Sciatic nerve (tissue), 2 donors: ENCODE measurements at regions not wholly inside any gene's neighbourhood (a gene's known extent, or its start where the extent isn't known, plus 50 kb on each side); places are given as distances from the start of the nearest gene placed in this dataset.

Experiments
- ATAC-seq: fragments of 200-7000 bp; cut with Tn5 transposase; one replicate; pipeline ENCODE4 v1.9.1; 2020; ENCODE audit warnings: mild to moderate bottlenecking, moderate library complexity
- DNase-seq: peaks from one replicate; pipeline ENCODE4 v3.0.0-alpha.2; 2020; ENCODE audit warnings: low spot score
- intact Hi-C: fragments of 100-400 bp; cut with DNase I; formaldehyde crosslinking; loops from one replicate; pipeline ENCODE4 v1.14.2; 2022
- donor health status: DM: no; HTN: no; CAD: no.
- donor health status: DM: no; HTN: no; CAD: no.

GRCh38 chr2:66828876-66829275 is 394.0 kb downstream of the MEIS1 start:
- intact Hi-C loops, result no loop called here
- DNase-seq, result no peak
- no peak for ATAC-seq

- DNase-seq (no peak), ATAC-seq (no peak)
- intact Hi-C loops, result no loop called here
Observed at GRCh38 chr2:66830881-66831280, 396.0 kb downstream of the MEIS1 start.

- ATAC-seq, result no peak
- no peak for DNase-seq
- intact Hi-C loops, result no loop called here
Observed at GRCh38 chr2:66832646-66833435, 397.9 kb downstream of the MEIS1 start.

GRCh38 chr2:66834859-66835258 is 399.9 kb downstream of the MEIS1 start:
- intact Hi-C loops, result no loop called here
- ATAC-seq (no peak), DNase-seq (no peak)

- intact Hi-C loops, result no loop called here
- ATAC-seq (no peak), DNase-seq (no peak)
Observed at GRCh38 chr2:66836851-66837250, 401.9 kb downstream of the MEIS1 start.

GRCh38 chr2:66839551-66840320 is 404.8 kb downstream of the MEIS1 start:
- DNase-seq, result no peak
- intact Hi-C loops, result no loop called here

GRCh38 chr2:66840321-66841002 is 405.5 kb downstream of the MEIS1 start:
- ATAC-seq (no peak), DNase-seq (no peak)
- intact Hi-C loops, result no loop called here

More at GRCh38 chr2:66839551-66840320, 404.8 kb downstream of the MEIS1 start:
- ATAC-seq, result no peak

GRCh38 chr2:66843847-66844246 is 408.9 kb downstream of the MEIS1 start:
- intact Hi-C loops, result no loop called here
- ATAC-seq (no peak), DNase-seq (no peak)

GRCh38 chr2:66845307-66845706 is 410.4 kb downstream of the MEIS1 start:
- no peak for ATAC-seq
- DNase-seq, result no peak
- intact Hi-C loops, result no loop called here

- no peak for ATAC-seq
- intact Hi-C loops, result no loop called here
Observed at GRCh38 chr2:66846887-66847286, 412.0 kb downstream of the MEIS1 start.

GRCh38 chr2:66849153-66849755 is 414.3 kb downstream of the MEIS1 start:
- ATAC-seq (no peak), DNase-seq (no peak)
- intact Hi-C loops, result no loop called here

More at GRCh38 chr2:66846887-66847286, 412.0 kb downstream of the MEIS1 start:
- DNase-seq, result no peak

- ATAC-seq, result no peak
- intact Hi-C loops, result no loop called here
- DNase-seq, result no peak
Observed at GRCh38 chr2:66850376-66850775, 415.5 kb downstream of the MEIS1 start.

- ATAC-seq (no peak), DNase-seq (no peak)
- intact Hi-C loops, result no loop called here
Observed at GRCh38 chr2:66851449-66851872, 416.5 kb downstream of the MEIS1 start.

GRCh38 chr2:66852953-66853352 is 418.0 kb downstream of the MEIS1 start:
- ATAC-seq (no peak), DNase-seq (no peak)
- intact Hi-C loops, result no loop called here

- intact Hi-C loops, result no loop called here
- DNase-seq (no peak), ATAC-seq (peak; percentile 90)
Observed at GRCh38 chr2:66853585-66853984, 418.7 kb downstream of the MEIS1 start.

GRCh38 chr2:66854298-66854697 is 419.4 kb downstream of the MEIS1 start:
- DNase-seq (no peak), ATAC-seq (peak; percentile 20)
- intact Hi-C loops, result no loop called here

GRCh38 chr2:66862885-66863650 is 428.1 kb downstream of the MEIS1 start:
- DNase-seq (no peak), ATAC-seq (no peak)
- intact Hi-C loops, result no loop called here

- DNase-seq, result no peak
- intact Hi-C loops, result no loop called here
- ATAC-seq, result no peak
Observed at GRCh38 chr2:66865161-66865560, 430.2 kb downstream of the MEIS1 start.
